HG03025 (cell line): ENCODE measurements at regions not wholly inside any gene's neighbourhood (a gene's known extent, or its start where the extent isn't known, plus 50 kb on each side); places are given as distances from the start of the nearest gene placed in this dataset.
"Not testable (repeated sequence)": the region's sequence is repeated elsewhere in the genome, so short reads cannot be mapped to it uniquely, and the experiment has no call there.

Experiments used
- ATAC-seq: cut with Tn5 transposase; IDR thresholded peaks from one replicate; pipeline ENCODE4 v1.9.1; 2021; ENCODE audit warnings: mild to moderate bottlenecking, moderate library complexity; ENCODE audit not compliant: unreplicated experiment, low FRiP score

GRCh38 chr10:2410049-2410448, 657.3 kb upstream of the PFKP start:
- no peak for ATAC-seq

- ATAC-seq, result no peak
Measured at GRCh38 chr10:2401459-2401858, 664.1 kb upstream of the ADARB2 start.

- no peak for ATAC-seq
Measured at GRCh38 chr10:2399482-2399881, 662.2 kb upstream of the ADARB2 start.

GRCh38 chr10:2392145-2392812, 655.0 kb upstream of the ADARB2 start:
- ATAC-seq, result no peak

GRCh38 chr10:2387672-2388071, 650.3 kb upstream of the ADARB2 start:
- no peak for ATAC-seq

- ATAC-seq, result no peak
Measured at GRCh38 chr10:2387261-2387660, 649.9 kb upstream of the ADARB2 start.

- ATAC-seq, result no peak
Measured at GRCh38 chr10:2380218-2380617, 642.9 kb upstream of the ADARB2 start.

- ATAC-seq, result no peak
Measured at GRCh38 chr10:2367083-2367482, 629.8 kb upstream of the ADARB2 start.

GRCh38 chr10:2366264-2366931, 629.1 kb upstream of the ADARB2 start:
- no peak for ATAC-seq

- ATAC-seq, result no peak
Measured at GRCh38 chr10:2362331-2362730, 625.0 kb upstream of the ADARB2 start.

- no peak for ATAC-seq
Measured at GRCh38 chr10:2358586-2358985, 621.3 kb upstream of the ADARB2 start.

GRCh38 chr10:2356670-2357069, 619.3 kb upstream of the ADARB2 start:
- no peak for ATAC-seq

- ATAC-seq, result no peak
Measured at GRCh38 chr10:2351566-2351965, 614.2 kb upstream of the ADARB2 start.

GRCh38 chr10:2342206-2342605, 604.9 kb upstream of the ADARB2 start:
- no peak for ATAC-seq

GRCh38 chr10:2340831-2341647, 603.7 kb upstream of the ADARB2 start:
- no peak for ATAC-seq

GRCh38 chr10:2335626-2336025, 598.3 kb upstream of the ADARB2 start:
- no peak for ATAC-seq

- ATAC-seq, result no peak
Measured at GRCh38 chr10:2334575-2334974, 597.2 kb upstream of the ADARB2 start.

- no peak for ATAC-seq
Measured at GRCh38 chr10:2329082-2329481, 591.8 kb upstream of the ADARB2 start.

GRCh38 chr10:2326411-2326810, 589.1 kb upstream of the ADARB2 start:
- ATAC-seq, result no peak

- not testable (repeated sequence) for ATAC-seq
Measured at GRCh38 chr10:2315045-2315485, 577.7 kb upstream of the ADARB2 start.

GRCh38 chr10:2306081-2306480, 568.8 kb upstream of the ADARB2 start:
- ATAC-seq, result no peak
